SK-N-SH (cell line): ENCODE measurements at regions not wholly inside any gene's neighbourhood (a gene's known extent, or its start where the extent isn't known, plus 50 kb on each side); places are given as distances from the start of the nearest gene placed in this dataset.

ENCODE experiments used
- CTCF ChIA-PET: fragments of 300-600, 350-600 bp; formaldehyde crosslinking; extraction: SDS; loops from one replicate; lab custom pipeline; 2021; lab: Yijun Ruan, JAX
- POLR2A ChIA-PET: fragments of 350-600 bp; sonication (Branson Sonifier 250); formaldehyde crosslinking; extraction: SDS; loops from one replicate; lab custom pipeline; 2020; ENCODE audit warnings: antibody characterized with exemption, inconsistent platforms; lab: Yijun Ruan, JAX
- DNase-seq: peaks from one replicate; pipeline ENCODE4 v3.0.0; 2012
- H2AFZ ChIP-seq: fragments of 200-600 bp; sonication (generic); 2 replicates; pipeline ENCODE4 v1.8.1; 2016; ENCODE audit warnings: antibody characterized with exemption, mild to moderate bottlenecking, low read depth
- H3F3A ChIP-seq: fragments of 200-600 bp; sonication (generic); replicated peaks from 2 replicates; pipeline ENCODE3; 2016; ENCODE audit warnings: antibody characterized with exemption, mild to moderate bottlenecking; ENCODE audit not compliant: insufficient read depth
- H3K27ac ChIP-seq, 2 experiments: fragments of 200-500 bp in 1 of 2; fragments of 200-600 bp in 1 of 2; sonication (Bioruptor generic) in 1 of 2; sonication (generic), shearing (Covaris generic) in 1 of 2; 2 replicates each; pipeline versions ENCODE4 v1.5.1 to v1.6.1; 2014 to 2016; ENCODE audit warnings: low read depth in 2 of 2, inconsistent platforms in 1 of 2, low read length in 1 of 2, mild to moderate bottlenecking in 1 of 2, mixed read lengths in 1 of 2
- H3K27me3 ChIP-seq: fragments of 200-600 bp; sonication (generic), shearing (Covaris generic); 2 replicates; pipeline ENCODE4 v1.6.1; 2016; ENCODE audit warnings: mixed run types; ENCODE audit not compliant: insufficient read depth
- H3K36me3 ChIP-seq, 2 experiments: fragments of 200-500 bp in 1 of 2; fragments of 200-600 bp in 1 of 2; sonication (Bioruptor generic) in 1 of 2; sonication (generic) in 1 of 2; replicated peaks in 1 of 2; 2 replicates each; pipeline versions ENCODE3 to v1.5.1; 2014 to 2016; ENCODE audit warnings: low read length in 1 of 2, mild to moderate bottlenecking in 1 of 2; ENCODE audit not compliant: insufficient read depth in 2 of 2, control insufficient read depth in 1 of 2
- H3K4me1 ChIP-seq, 2 experiments: fragments of 200-500 bp in 1 of 2; fragments of 200-600 bp in 1 of 2; sonication (Bioruptor generic) in 1 of 2; sonication (generic), shearing (Covaris generic) in 1 of 2; 2 replicates each; pipeline versions ENCODE4 v1.5.1 to v1.6.1; 2014 to 2016; ENCODE audit warnings: low read depth in 1 of 2, low read length in 1 of 2, mixed run types in 1 of 2; ENCODE audit not compliant: insufficient read depth in 2 of 2, control insufficient read depth in 1 of 2
- H3K4me2 ChIP-seq: fragments of 200-600 bp; sonication (generic), shearing (Covaris generic); 2 replicates; pipeline ENCODE4 v1.6.1; 2017; ENCODE audit warnings: mixed run types
- H3K4me3 ChIP-seq, 2 experiments: fragments of 200-500 bp in 1 of 2; fragments of 200-600 bp in 1 of 2; sonication (Bioruptor generic) in 1 of 2; sonication (generic), shearing (Covaris generic) in 1 of 2; 2 replicates each; pipeline versions ENCODE4 v1.5.1 to v1.8.1; 2014 to 2016; ENCODE audit warnings: low read depth in 2 of 2, inconsistent platforms in 1 of 2, low read length in 1 of 2, mild to moderate bottlenecking in 1 of 2, mixed read lengths in 1 of 2, moderate library complexity in 1 of 2
- H3K79me2 ChIP-seq: fragments of 200-600 bp; sonication (generic); 2 replicates; pipeline ENCODE4 v1.8.1; 2017; ENCODE audit warnings: mild to moderate bottlenecking; ENCODE audit not compliant: insufficient read depth
- H3K9ac ChIP-seq: fragments of 200-600 bp; sonication (generic); 2 replicates; pipeline ENCODE4 v1.6.1; 2017; ENCODE audit warnings: mixed run types
- H3K9me2 ChIP-seq: fragments of 200-600 bp; sonication (generic); 2 replicates; pipeline ENCODE4 v1.6.1; 2017; ENCODE audit warnings: mixed run types
- H3K9me3 ChIP-seq: fragments of 200-600 bp; sonication (generic); 2 replicates; pipeline ENCODE4 v1.6.1; 2017; ENCODE audit warnings: mixed run types, mild to moderate bottlenecking, moderate library complexity
- H4K20me1 ChIP-seq: fragments of 200-600 bp; sonication (generic); 2 replicates; pipeline ENCODE4 v1.6.1; 2017; ENCODE audit warnings: mild to moderate bottlenecking, mixed run types; ENCODE audit not compliant: insufficient read depth
- CHD2 ChIP-seq: fragments of 150-350 bp; IDR thresholded peaks from 2 replicates; pipeline ENCODE4 v1.6.1; 2018; ENCODE audit warnings: low read length; ENCODE audit not compliant: partially characterized antibody
- ELF1 ChIP-seq: IDR thresholded peaks from 2 replicates; pipeline ENCODE4 v1.4.0; 2012
- FOXM1 ChIP-seq: IDR thresholded peaks from 2 replicates; pipeline ENCODE4 v1.4.0; 2012; ENCODE audit warnings: low read depth, mild to moderate bottlenecking
- GATA2 ChIP-seq: sonication (generic); formaldehyde crosslinking; IDR thresholded peaks from 2 replicates; pipeline ENCODE4 v1.5.0; 2020; ENCODE audit warnings: mild to moderate bottlenecking, missing genetic modification reagents
- IRF3 ChIP-seq: fragments of 150-350 bp; IDR thresholded peaks from 2 replicates; pipeline ENCODE4 v1.6.1; 2016; ENCODE audit warnings: mild to moderate bottlenecking, low read depth, low read length
- MEF2A ChIP-seq: IDR thresholded peaks from 2 replicates; pipeline ENCODE4 v1.4.0; 2012; ENCODE audit warnings: low read depth, borderline replicate concordance
- MXI1 ChIP-seq: IDR thresholded peaks from 2 replicates; pipeline ENCODE4 v1.6.1; 2012; ENCODE audit warnings: mild to moderate bottlenecking, low read depth, low read length, improper control_type of control experiment
- PBX3 ChIP-seq: IDR thresholded peaks from 2 replicates; pipeline ENCODE4; 2012
- POLR2AphosphoS5 ChIP-seq: IDR thresholded peaks from 2 replicates; pipeline ENCODE4 v1.6.1; 2012; ENCODE audit warnings: low read depth, low read length
- RAD21 ChIP-seq: IDR thresholded peaks from 2 replicates; pipeline ENCODE4 v1.6.1; 2012; ENCODE audit warnings: mild to moderate bottlenecking, low read length
- RCOR1 ChIP-seq: fragments of 150-350 bp; IDR thresholded peaks from 2 replicates; pipeline ENCODE4 v1.6.1; 2017; ENCODE audit warnings: antibody characterized with exemption, low read length
- RXRA ChIP-seq: IDR thresholded peaks from 2 replicates; pipeline ENCODE4 v1.4.0; 2012; ENCODE audit warnings: low read depth, mild to moderate bottlenecking, borderline replicate concordance
- SMC3 ChIP-seq: IDR thresholded peaks from 2 replicates; pipeline ENCODE4 v1.6.1; 2012; ENCODE audit warnings: low read depth, low read length, improper control_type of control experiment
- TEAD4 ChIP-seq: IDR thresholded peaks from 2 replicates; pipeline ENCODE4 v1.4.0; 2012; ENCODE audit warnings: mild to moderate bottlenecking, borderline replicate concordance; ENCODE audit not compliant: insufficient read depth
- USF1 ChIP-seq: IDR thresholded peaks from 2 replicates; pipeline ENCODE4 v1.4.0; 2012; ENCODE audit warnings: low read depth, borderline replicate concordance
- USF2 ChIP-seq: fragments of 150-350 bp; IDR thresholded peaks from 2 replicates; pipeline ENCODE4 v1.6.1; 2017; ENCODE audit warnings: antibody characterized with exemption, low read length, low read depth, borderline replicate concordance
- YY1 ChIP-seq: IDR thresholded peaks from 2 replicates; pipeline ENCODE4 v1.4.0; 2012; ENCODE audit warnings: low read depth, mild to moderate bottlenecking
- WGBS: methylation state at CpG from one replicate; pipeline ENCODE4 v1.1.6; 2017; ENCODE audit warnings: low lambda C conversion rate; 5-methylcytosine and 5-hydroxymethylcytosine counted together

- Histone ChIP-seq H3K27me3 (no peaks in the 10 kb centered on the region), H3K4me2 (no peak overlapping the region), H3K9ac (no peak overlapping the region), H3K27ac (no peak overlapping the region), H2AFZ (no peak overlapping the region), H3K9me3 (no peaks in the 10 kb centered on the region), H3F3A (no peaks in the 10 kb centered on the region), H3K79me2 (no peaks in the 10 kb centered on the region), H3K4me1 (peaks cover 0 to 8% of the 10 kb centered on the region in 2 experiments; a peak in 1 of 4 replicates), H3K36me3 (no peaks in the 10 kb centered on the region)
- 89% methylated on average over 3 of the region's 3 CpGs for WGBS
- DNase-seq, result no peak
- ChIA-PET POLR2A (no interaction called here), CTCF (interaction anchor here (0.8 to 1.3 kb wide), 2 partner anchors 14 to 33 kb away, joined by 3 to 4 read pairs; no protein-coding TSS in a partner anchor)
- TF ChIP-seq GATA2 (CRISPR knock-in tag) (no peak), POLR2AphosphoS5 (no peak), RCOR1 (no peak), USF1 (no peak), RXRA (no peak), USF2 (no peak), MEF2A (no peak), RAD21 (no peak), SMC3 (no peak), YY1 (no peak), MXI1 (no peak), FOXM1 (no peak), TEAD4 (no peak), PBX3 (no peak), ELF1 (no peak), CHD2 (no peak), IRF3 (no peak)
- TF ChIP-seq, all 33 proteins: peak for 0
- Histone ChIP-seq H3K9me2 (no peaks in the 10 kb centered on the region), H4K20me1 (no peaks in the 10 kb centered on the region), H3K4me3 (no peak overlapping the region)
Measured at GRCh38 chr15:29344474-29344873, 74.9 kb upstream of the NSMCE3 start.
